ENCODE measurements at regions not wholly inside any gene's neighbourhood (a gene's known extent, or its start where the extent isn't known, plus 50 kb on each side); places are given as distances from the start of the nearest gene placed in this dataset.

GRCh38 chr18:30929718-30930117 lies 112.8 kb downstream of the DSC3 start:
- H3K9me2 ChIP-seq (replicated peaks; ENCODE audit: control insufficient read depth, low read length) = no peaks in the 10 kb centered on the region
- TF ChIP-seq CTCF (IDR thresholded peaks at IDR 0.05; ENCODE audit: low read depth, low read length, poor library complexity, severe bottlenecking) (no peak), EZH2phosphoT487 (IDR thresholded peaks at IDR 0.05; ENCODE audit: borderline replicate concordance, low read length) (no peak)
- H3K4me1 ChIP-seq (ENCODE audit: control insufficient read depth, low read length) = no peaks in the 10 kb centered on the region
- no peak overlapping the region for H3K4me3 ChIP-seq (ENCODE audit: low read length)
- H3K27me3 ChIP-seq (ENCODE audit: control insufficient read depth, low read length) = no peaks in the 10 kb centered on the region
- H3K79me2 ChIP-seq (ENCODE audit: control insufficient read depth, low read length) = no peaks in the 10 kb centered on the region
- H3K9me3 ChIP-seq (ENCODE audit: control insufficient read depth, insufficient read depth, low read length) = no peaks in the 10 kb centered on the region
- no peaks in the 10 kb centered on the region for H3K36me3 ChIP-seq (ENCODE audit: control insufficient read depth, low read length)
- no peak overlapping the region for H3K4me2 ChIP-seq (ENCODE audit: low read length)
- no peak overlapping the region for H3K27ac ChIP-seq (ENCODE audit: low read depth, low read length)
- no peaks in the 10 kb centered on the region for H3F3A ChIP-seq (ENCODE audit: control insufficient read depth, insufficient read depth)
- no peaks in the 10 kb centered on the region for H4K20me1 ChIP-seq (ENCODE audit: control insufficient read depth, insufficient read depth, low read depth, low read length)

DNA sequence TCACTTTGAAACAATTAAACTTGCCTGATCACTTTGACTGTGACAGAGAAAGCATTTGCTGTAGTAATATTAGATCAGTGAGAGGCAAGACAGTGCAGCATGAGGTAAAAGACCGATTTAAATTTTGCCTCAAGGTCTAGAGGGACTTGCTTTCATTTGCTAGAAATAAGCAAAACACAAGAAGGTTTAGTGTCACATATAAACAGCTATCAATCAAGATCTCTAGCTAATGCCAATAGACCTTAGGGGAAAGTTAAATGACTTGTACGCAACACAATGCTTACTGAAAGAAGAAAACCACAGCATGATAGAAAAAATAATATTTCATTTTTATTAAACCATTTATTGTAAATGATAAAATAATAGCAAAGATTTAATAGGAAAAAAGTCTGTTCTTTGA lies 113.5 kb downstream of the DSC3 start:
- TF ChIP-seq EZH2phosphoT487 (IDR thresholded peaks at IDR 0.05; ENCODE audit: borderline replicate concordance, low read length) (no peak), CTCF (IDR thresholded peaks at IDR 0.05; ENCODE audit: low read depth, low read length, poor library complexity, severe bottlenecking) (no peak)
- no peaks in the 10 kb centered on the region for H3K4me1 ChIP-seq (ENCODE audit: control insufficient read depth, low read length)
- no peaks in the 10 kb centered on the region for H3K27me3 ChIP-seq (ENCODE audit: control insufficient read depth, low read length)
- no peaks in the 10 kb centered on the region for H3K79me2 ChIP-seq (ENCODE audit: control insufficient read depth, low read length)
- H3F3A ChIP-seq (ENCODE audit: control insufficient read depth, insufficient read depth) = no peaks in the 10 kb centered on the region
- H3K9me3 ChIP-seq (ENCODE audit: control insufficient read depth, insufficient read depth, low read length) = no peaks in the 10 kb centered on the region
- H3K4me3 ChIP-seq (ENCODE audit: low read length) = no peak overlapping the region
- H3K36me3 ChIP-seq (ENCODE audit: control insufficient read depth, low read length) = no peaks in the 10 kb centered on the region
- H3K27ac ChIP-seq (ENCODE audit: low read depth, low read length) = no peak overlapping the region
- H4K20me1 ChIP-seq (ENCODE audit: control insufficient read depth, insufficient read depth, low read depth, low read length) = no peaks in the 10 kb centered on the region
- H3K9me2 ChIP-seq (replicated peaks; ENCODE audit: control insufficient read depth, low read length) = no peaks in the 10 kb centered on the region
- H3K4me2 ChIP-seq (ENCODE audit: low read length) = no peak overlapping the region

DNA sequence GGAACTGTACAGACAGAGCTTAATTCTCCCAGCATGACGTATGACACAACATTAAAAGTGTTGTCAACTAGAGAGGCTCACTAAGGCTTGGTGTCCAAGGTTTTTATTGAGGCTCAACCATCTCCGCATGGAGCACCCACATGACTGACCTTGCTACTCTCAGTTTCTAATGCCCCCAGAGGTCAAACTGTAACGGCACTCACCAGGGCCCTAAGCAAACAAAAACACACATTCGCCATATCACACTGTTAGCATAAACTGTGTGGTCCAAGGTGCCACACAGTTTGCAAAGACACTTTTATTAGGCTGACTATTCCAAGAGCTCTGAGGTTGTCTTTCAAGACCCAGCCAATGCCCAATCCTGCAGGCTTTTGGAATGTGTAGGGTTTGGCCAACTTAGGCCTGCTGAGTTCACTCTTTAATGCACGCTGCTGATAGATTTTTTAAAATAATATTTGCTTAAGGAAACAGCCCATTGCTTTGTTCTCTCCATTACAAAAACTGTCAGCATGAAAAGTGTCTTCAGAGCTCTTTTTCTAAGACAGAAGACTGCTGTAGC lies 114.9 kb downstream of the DSC3 start:
- H3K4me1 ChIP-seq (ENCODE audit: control insufficient read depth, low read length) = no peaks in the 10 kb centered on the region
- H3K9me2 ChIP-seq (replicated peaks; ENCODE audit: control insufficient read depth, low read length) = no peaks in the 10 kb centered on the region
- H3F3A ChIP-seq (ENCODE audit: control insufficient read depth, insufficient read depth) = no peaks in the 10 kb centered on the region
- no peaks in the 10 kb centered on the region for H3K9me3 ChIP-seq (ENCODE audit: control insufficient read depth, insufficient read depth, low read length)
- H3K27ac ChIP-seq (ENCODE audit: low read depth, low read length) = no peak overlapping the region
- no peaks in the 10 kb centered on the region for H3K79me2 ChIP-seq (ENCODE audit: control insufficient read depth, low read length)
- no peaks in the 10 kb centered on the region for H4K20me1 ChIP-seq (ENCODE audit: control insufficient read depth, insufficient read depth, low read depth, low read length)
- TF ChIP-seq EZH2phosphoT487 (IDR thresholded peaks at IDR 0.05; ENCODE audit: borderline replicate concordance, low read length) (no peak), CTCF (IDR thresholded peaks at IDR 0.05; ENCODE audit: low read depth, low read length, poor library complexity, severe bottlenecking) (no peak)
- H3K4me2 ChIP-seq (ENCODE audit: low read length) = no peak overlapping the region
- H3K27me3 ChIP-seq (ENCODE audit: control insufficient read depth, low read length) = no peaks in the 10 kb centered on the region
- no peak overlapping the region for H3K4me3 ChIP-seq (ENCODE audit: low read length)
- no peaks in the 10 kb centered on the region for H3K36me3 ChIP-seq (ENCODE audit: control insufficient read depth, low read length)

Data from DOHH2 (cell line).